HG03025 (cell line): ENCODE measurements at regions not wholly inside any gene's neighbourhood (a gene's known extent, or its start where the extent isn't known, plus 50 kb on each side); places are given as distances from the start of the nearest gene placed in this dataset.
"Not testable (repeated sequence)": the region's sequence is repeated elsewhere in the genome, so short reads cannot be mapped to it uniquely, and the experiment has no call there.

Experiments used
- ATAC-seq: cut with Tn5 transposase; IDR thresholded peaks from one replicate; pipeline ENCODE4 v1.9.1; 2021; ENCODE audit warnings: mild to moderate bottlenecking, moderate library complexity; ENCODE audit not compliant: unreplicated experiment, low FRiP score

DNA sequence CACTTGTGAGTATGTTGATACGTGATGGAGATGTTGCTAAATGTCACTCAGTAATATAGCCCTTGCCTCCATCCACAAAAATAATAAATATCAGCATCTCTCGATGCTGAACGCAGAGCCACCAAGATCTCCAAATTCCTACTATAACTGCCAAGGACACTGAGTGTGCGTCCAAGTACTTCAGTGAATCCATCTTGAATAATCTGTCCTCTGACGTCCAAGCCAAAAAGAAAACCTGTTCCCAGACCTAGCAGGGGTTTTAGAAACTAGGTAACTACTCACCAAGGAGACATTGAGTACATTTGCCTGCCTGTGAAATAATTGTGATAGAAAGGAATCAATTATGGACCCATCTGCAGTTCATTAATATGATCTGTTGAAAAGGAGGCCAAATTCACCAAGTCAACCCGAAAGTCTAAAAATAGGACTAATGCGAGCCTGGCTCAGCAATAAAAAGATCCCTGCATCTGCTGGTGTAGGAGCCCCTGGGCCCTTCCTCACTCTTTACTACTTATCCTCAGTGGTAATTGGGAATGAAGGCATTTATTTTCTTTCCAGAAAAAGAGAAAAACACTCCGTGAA lies 226.9 kb upstream of the IRF2BP2 start:
- no peak for ATAC-seq

- ATAC-seq: no peak
Measured at GRCh38 chr1:234836045-234836681, 226.2 kb upstream of the IRF2BP2 start.

DNA sequence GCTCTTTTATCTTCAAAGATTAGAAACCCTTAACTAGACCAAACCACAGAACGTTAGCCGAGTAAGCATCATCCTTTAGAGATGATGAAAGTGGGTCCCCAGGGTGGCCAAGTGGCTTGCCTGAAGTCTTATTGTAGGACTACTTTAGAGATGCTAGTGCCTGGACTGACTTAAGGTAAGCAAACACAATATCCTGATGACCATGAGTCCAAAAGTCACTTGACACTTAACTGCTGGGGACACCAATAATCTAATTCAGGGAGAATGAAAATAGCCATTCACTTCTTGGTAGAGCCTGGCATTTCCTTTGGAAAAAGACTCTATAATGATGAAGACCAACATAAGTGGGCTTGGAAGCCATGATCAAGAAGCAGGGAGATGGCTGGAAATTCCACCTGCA lies 225.3 kb upstream of the IRF2BP2 start:
- ATAC-seq: no peak

- no peak for ATAC-seq
Measured at GRCh38 chr1:234833646-234834045, 223.7 kb upstream of the IRF2BP2 start.

- ATAC-seq: no peak
Measured at GRCh38 chr1:234833118-234833517, 223.1 kb upstream of the IRF2BP2 start.

DNA sequence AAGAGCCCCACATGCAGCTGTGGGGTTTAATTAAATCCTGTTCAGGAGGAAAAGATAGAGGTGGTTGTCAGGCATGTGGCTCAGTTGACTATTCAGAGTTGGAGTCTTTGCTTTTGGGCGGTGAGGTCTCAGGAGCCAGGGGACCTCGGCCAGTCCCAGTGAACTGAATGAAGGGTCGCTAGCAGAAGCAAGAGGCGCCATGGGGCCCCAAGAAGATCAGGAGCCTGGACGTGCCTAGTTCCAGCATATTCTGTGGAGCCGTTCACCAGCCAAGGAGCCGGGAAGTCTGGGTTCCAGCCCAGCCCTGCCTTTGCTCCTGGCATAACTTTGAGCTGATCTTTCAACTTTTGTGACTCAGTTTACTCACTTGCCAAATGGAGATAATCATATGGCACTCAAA lies 217.7 kb upstream of the IRF2BP2 start:
- no peak for ATAC-seq

GRCh38 chr1:234827181-234827580 lies 217.2 kb upstream of the IRF2BP2 start:
- ATAC-seq: no peak

DNA sequence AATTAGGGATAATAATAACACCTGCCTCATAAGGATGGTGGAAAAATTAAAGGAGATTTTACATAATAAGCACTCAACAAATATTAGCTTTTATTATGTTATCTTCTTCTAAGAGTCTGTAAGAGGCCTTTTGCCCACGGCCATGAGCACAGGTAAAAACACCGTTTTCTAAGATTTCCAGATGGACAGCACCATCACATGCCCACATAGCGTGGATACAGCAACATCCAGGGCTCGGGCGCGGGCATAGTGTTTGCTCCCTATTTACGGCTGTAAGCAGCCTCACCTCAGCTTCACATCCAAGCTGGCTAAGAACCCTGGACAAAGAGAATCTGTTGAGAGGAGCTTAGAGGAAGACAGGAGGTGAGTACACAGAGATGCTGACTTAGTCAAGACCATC lies 216.4 kb upstream of the IRF2BP2 start:
- no peak for ATAC-seq

DNA sequence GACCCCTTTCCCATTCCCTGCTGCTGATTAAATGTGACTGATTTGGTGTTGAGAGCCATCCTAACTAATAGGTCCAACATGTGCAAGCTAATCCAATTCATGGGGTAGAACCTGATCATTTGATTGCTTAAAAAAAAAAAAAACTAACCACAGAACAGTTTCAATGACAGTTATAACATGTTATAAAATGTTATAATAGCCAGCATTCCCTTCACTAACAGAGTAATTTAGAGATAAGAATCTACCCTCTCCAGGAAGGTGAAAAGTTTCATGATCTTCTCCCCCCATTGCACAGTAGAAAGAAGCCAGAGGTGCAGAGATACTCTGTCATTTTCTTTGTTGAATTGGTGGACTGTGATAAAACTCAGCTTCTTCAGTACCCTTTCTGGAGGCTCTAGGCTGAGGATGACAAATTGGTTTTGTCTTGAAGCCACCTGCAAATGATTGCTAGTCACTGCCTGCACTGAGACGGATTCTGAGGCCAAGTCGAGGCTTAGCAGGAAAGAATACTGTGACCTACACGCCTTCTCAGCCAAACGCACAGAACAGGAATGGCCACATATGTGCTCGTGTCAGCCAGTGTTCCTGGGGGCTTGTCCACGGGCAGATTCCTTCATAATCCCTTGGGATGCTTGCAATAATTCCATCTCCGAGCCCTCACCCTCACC lies 215.7 kb upstream of the IRF2BP2 start:
- no peak for ATAC-seq

- ATAC-seq: not testable (repeated sequence)
Measured at GRCh38 chr1:234824836-234825235, 214.9 kb upstream of the IRF2BP2 start.

GRCh38 chr1:234823191-234824176 lies 213.5 kb upstream of the IRF2BP2 start:
- ATAC-seq: no peak

- ATAC-seq: no peak
Measured at GRCh38 chr1:234821840-234822239, 211.9 kb upstream of the IRF2BP2 start.

- no peak for ATAC-seq
Measured at GRCh38 chr1:234820597-234820996, 210.6 kb upstream of the IRF2BP2 start.

GRCh38 chr1:234819845-234820244 lies 209.9 kb upstream of the IRF2BP2 start:
- not testable (repeated sequence) for ATAC-seq

- ATAC-seq: not testable (repeated sequence)
Measured at GRCh38 chr1:234818040-234818387, 208.0 kb upstream of the IRF2BP2 start.

DNA sequence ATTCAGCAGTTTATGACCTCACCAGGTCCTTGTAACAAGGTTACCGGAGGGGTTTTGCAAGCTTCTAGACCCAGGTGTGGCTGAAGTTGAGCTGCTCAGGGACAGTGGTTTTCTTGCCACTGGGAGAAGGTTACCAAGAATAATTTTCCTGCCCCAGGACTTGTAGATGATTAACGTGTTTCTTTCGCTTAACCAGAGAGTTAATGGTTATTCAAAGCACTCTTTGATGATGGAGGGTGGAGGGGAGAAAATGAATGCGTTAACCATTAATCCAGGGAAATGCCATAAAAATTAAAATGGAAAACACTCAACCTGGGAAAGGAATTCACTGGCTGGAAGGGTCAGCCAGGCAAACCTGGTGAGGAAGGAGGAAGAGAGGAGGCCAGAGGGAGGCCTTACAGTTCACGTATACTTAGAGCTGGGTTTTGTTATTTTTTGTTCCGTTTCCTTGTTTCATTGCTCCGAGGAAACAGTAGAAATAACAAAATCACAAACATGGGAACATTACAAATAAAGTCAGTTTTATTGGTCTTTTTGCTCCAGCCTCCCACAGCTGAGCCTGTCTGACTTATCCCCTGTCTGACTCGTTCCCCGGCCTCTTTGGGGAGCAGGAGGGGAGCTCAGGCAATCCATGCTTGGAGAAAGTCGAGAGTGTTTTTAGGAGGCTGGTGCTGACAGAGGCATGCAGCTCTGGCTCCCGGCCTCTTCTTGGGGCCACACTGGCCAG lies 207.5 kb upstream of the IRF2BP2 start:
- ATAC-seq: not testable (repeated sequence)

- not testable (repeated sequence) for ATAC-seq
Measured at GRCh38 chr1:234816864-234817263, 206.9 kb upstream of the IRF2BP2 start.

DNA sequence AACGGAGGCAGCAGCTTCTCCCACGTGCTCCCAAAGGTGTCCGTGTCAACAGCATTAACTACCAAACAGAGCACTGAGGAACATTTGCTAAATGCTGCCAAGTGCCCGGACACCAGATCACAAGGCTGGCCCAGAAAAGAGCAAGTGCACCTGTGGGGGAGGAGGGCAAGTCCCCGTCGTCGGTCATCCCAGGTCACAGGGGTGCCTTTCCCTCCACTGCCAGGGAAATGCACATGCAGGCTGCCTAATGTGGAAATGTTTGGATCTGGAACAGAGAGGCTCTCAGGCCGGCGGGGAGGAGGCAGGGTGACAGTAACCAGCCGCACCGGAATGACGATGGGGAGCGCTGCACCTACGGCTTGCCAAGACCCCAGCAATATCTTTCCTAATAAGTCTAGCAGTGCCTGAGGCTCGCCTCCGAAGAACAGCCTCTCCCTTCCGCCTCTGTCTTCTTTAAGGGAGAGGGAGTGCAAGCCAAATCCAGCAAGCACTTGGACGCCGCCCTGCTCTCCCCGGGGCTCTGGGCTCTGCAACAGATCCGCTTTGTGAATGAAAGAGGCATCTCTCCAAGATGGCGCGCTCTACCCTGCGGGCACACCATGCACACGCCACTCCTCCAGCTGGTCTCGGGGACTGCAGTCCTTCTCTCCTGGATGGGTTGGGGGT lies 206.3 kb upstream of the IRF2BP2 start:
- not testable (repeated sequence) for ATAC-seq

- ATAC-seq: not testable (repeated sequence)
Measured at GRCh38 chr1:234815295-234815815, 205.4 kb upstream of the IRF2BP2 start.
